ENCODE measurements at regions not wholly inside any gene's neighbourhood (a gene's known extent, or its start where the extent isn't known, plus 50 kb on each side); places are given as distances from the start of the nearest gene placed in this dataset.

DNA sequence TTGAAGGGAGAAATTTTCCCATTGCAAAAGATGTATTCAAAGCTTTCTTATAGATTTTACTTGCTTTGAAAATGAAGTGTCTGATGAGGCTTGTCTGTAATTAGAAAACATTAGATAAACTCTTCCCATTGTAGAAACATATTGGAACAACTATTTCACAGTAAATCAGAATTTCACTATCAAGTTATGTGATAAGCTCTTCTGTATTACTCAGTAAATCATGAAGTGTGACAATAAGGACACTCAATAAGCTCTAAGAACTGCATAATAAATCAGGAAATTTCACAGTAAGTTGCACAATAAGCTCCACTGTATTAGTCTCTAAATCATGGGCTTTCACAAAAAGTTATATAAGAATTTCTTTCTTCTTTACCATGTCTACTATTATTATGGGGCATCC is 1546.6 kb downstream of the SLITRK5 start:
- H3K36me3 ChIP-seq (ENCODE audit: control insufficient read depth, insufficient read depth, low read length): no peaks in the 10 kb centered on the region
- H4K20me1 ChIP-seq (replicated peaks; ENCODE audit: control insufficient read depth, insufficient read depth, low read length): no peaks in the 10 kb centered on the region
- no peaks in the 10 kb centered on the region for H3K4me1 ChIP-seq (replicated peaks in 1 of 2; ENCODE audit: control insufficient read depth in 2 of 2, insufficient read depth in 2 of 2, low read length in 2 of 2)
- no peak overlapping the region for H3K4me3 ChIP-seq
- no peak overlapping the region for H3K27ac ChIP-seq (ENCODE audit: extremely low read depth, low read depth, low read length)
- FAIRE-seq (no peak), ATAC-seq (no peak), DNase-seq (ENCODE audit: extremely low read depth in 1 of 4, low spot score in 3 of 4) (no peak)
- in situ Hi-C loops (cut with MboI) (no loop called here), intact Hi-C loops (cut with micrococcal nuclease) (no loop called here)
- H3K9me1 ChIP-seq (ENCODE audit: control insufficient read depth, insufficient read depth, low read length): no peaks in the 10 kb centered on the region
- ChIA-PET POLR2A (no interaction called here), CTCF (ENCODE audit: low intra/inter-chr PET ratio) (no interaction called here)
- BruUV-seq (replicated peaks): no TSS peak
- no peak overlapping the region for H3K4me2 ChIP-seq (ENCODE audit: insufficient read depth, low read length)
- no peaks in the 10 kb centered on the region for H3K79me2 ChIP-seq (ENCODE audit: control insufficient read depth, insufficient read depth, low read length)
- H3K9ac ChIP-seq (ENCODE audit: insufficient read depth in 1 of 2, low read depth in 2 of 2, low read length in 2 of 2): no peak overlapping the region
- no peak overlapping the region for H2AFZ ChIP-seq (ENCODE audit: low read depth, low read length)
- H3K27me3 ChIP-seq (ENCODE audit: control insufficient read depth in 2 of 2, insufficient read depth in 2 of 2, low read length in 2 of 2): no peaks in the 10 kb centered on the region
- no peaks in the 10 kb centered on the region for H3K9me3 ChIP-seq (replicated peaks; ENCODE audit: control insufficient read depth, insufficient read depth, low read depth, low read length)
- TF ChIP-seq FOXA3 (CRISPR knock-in tag; conservative IDR thresholded peaks at IDR 0.05 in 1 of 2, IDR thresholded peaks at IDR 0.05 in 1 of 2) (no peak), COPS2 (conservative IDR thresholded peaks at IDR 0.05) (no peak), DACH1 (IDR thresholded peaks at IDR 0.05; ENCODE audit: partially characterized antibody) (no peak), CBX8 (IDR thresholded peaks at IDR 0.05; ENCODE audit: borderline replicate concordance, extremely low read depth, low read depth, low read length, poor library complexity, severe bottlenecking) (no peak), MEF2A (IDR thresholded peaks at IDR 0.05; ENCODE audit: control insufficient read depth, low read depth, low read length) (no peak), ZNF253 (CRISPR knock-in tag; conservative IDR thresholded peaks at IDR 0.05) (no peak), NR1H2 (CRISPR knock-in tag; IDR thresholded peaks at IDR 0.05) (no peak), TCF15 (CRISPR knock-in tag; IDR thresholded peaks at IDR 0.05) (no peak), ZNF354B (CRISPR knock-in tag; IDR thresholded peaks at IDR 0.05) (no peak), SMARCA5 (IDR thresholded peaks at IDR 0.05) (no peak), FOXP4 (CRISPR knock-in tag; IDR thresholded peaks at IDR 0.05; ENCODE audit: borderline replicate concordance) (no peak), MED1 (CRISPR knock-in tag; IDR thresholded peaks at IDR 0.05; ENCODE audit: borderline replicate concordance) (no peak), ZNF584 (CRISPR knock-in tag; IDR thresholded peaks at IDR 0.05; ENCODE audit: low read depth) (no peak), HDAC6 (IDR thresholded peaks at IDR 0.05; ENCODE audit: low read depth, low read length) (no peak)
- TF ChIP-seq, protein P1, sequence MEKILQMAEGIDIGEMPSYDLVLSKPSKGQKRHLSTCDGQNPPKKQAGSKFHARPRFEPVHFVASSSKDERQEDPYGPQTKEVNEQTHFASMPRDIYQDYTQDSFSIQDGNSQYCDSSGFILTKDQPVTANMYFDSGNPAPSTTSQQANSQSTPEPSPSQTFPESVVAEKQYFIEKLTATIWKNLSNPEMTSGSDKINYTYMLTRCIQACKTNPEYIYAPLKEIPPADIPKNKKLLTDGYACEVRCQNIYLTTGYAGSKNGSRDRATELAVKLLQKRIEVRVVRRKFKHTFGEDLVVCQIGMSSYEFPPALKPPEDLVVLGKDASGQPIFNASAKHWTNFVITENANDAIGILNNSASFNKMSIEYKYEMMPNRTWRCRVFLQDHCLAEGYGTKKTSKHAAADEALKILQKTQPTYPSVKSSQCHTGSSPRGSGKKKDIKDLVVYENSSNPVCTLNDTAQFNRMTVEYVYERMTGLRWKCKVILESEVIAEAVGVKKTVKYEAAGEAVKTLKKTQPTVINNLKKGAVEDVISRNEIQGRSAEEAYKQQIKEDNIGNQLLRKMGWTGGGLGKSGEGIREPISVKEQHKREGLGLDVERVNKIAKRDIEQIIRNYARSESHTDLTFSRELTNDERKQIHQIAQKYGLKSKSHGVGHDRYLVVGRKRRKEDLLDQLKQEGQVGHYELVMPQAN (IDR thresholded peaks at IDR 0.05; ENCODE audit: borderline replicate concordance): no peak
- TF ChIP-seq, protein P2, sequence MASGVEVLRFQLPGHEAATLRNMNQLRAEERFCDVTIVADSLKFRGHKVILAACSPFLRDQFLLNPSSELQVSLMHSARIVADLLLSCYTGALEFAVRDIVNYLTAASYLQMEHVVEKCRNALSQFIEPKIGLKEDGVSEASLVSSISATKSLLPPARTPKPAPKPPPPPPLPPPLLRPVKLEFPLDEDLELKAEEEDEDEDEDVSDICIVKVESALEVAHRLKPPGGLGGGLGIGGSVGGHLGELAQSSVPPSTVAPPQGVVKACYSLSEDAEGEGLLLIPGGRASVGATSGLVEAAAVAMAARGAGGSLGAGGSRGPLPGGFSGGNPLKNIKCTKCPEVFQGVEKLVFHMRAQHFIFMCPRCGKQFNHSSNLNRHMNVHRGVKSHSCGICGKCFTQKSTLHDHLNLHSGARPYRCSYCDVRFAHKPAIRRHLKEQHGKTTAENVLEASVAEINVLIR (CRISPR knock-in tag; IDR thresholded peaks at IDR 0.05): no peak
- TF ChIP-seq, protein P3, sequence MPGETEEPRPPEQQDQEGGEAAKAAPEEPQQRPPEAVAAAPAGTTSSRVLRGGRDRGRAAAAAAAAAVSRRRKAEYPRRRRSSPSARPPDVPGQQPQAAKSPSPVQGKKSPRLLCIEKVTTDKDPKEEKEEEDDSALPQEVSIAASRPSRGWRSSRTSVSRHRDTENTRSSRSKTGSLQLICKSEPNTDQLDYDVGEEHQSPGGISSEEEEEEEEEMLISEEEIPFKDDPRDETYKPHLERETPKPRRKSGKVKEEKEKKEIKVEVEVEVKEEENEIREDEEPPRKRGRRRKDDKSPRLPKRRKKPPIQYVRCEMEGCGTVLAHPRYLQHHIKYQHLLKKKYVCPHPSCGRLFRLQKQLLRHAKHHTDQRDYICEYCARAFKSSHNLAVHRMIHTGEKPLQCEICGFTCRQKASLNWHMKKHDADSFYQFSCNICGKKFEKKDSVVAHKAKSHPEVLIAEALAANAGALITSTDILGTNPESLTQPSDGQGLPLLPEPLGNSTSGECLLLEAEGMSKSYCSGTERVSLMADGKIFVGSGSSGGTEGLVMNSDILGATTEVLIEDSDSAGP (CRISPR knock-in tag; IDR thresholded peaks at IDR 0.05): no peak

Measured in K562 (cell line).